ENCODE measurements at regions not wholly inside any gene's neighbourhood (a gene's known extent, or its start where the extent isn't known, plus 50 kb on each side); places are given as distances from the start of the nearest gene placed in this dataset.

GRCh38 chr6:15065261-15065989, 180.4 kb upstream of the JARID2 start:
- TF ChIP-seq POLR2A (IDR thresholded peaks at IDR 0.05; ENCODE audit: low read depth, low read length) = no peak
- TF ChIP-seq MLLT1 (IDR thresholded peaks at IDR 0.05) = no peak
- no peak for TF ChIP-seq POLR2AphosphoS2 (IDR thresholded peaks at IDR 0.05; ENCODE audit: low read depth, low read length)
- no peak for TF ChIP-seq CREB1 (IDR thresholded peaks at IDR 0.05; ENCODE audit: low read depth)

Data from GM12878 (cell line).